Parathyroid adenoma (tissue), 2 donors: ENCODE measurements at regions not wholly inside any gene's neighbourhood (a gene's known extent, or its start where the extent isn't known, plus 50 kb on each side); places are given as distances from the start of the nearest gene placed in this dataset.

Experiments used
- H2AFZ ChIP-seq: fragments of 300-600 bp; sonication (generic); one replicate; pipeline ENCODE4 v1.7.0; 2017; ENCODE audit warnings: antibody characterized with exemption, mild to moderate bottlenecking
- H3K27ac ChIP-seq: fragments of 300-600 bp; sonication (generic); one replicate; pipeline ENCODE4 v1.7.0; 2017
- H3K27me3 ChIP-seq: fragments of 300-600 bp; sonication (generic); one replicate; pipeline ENCODE4 v1.7.0; 2017; ENCODE audit warnings: low read length; ENCODE audit not compliant: control insufficient read depth, insufficient read depth
- H3K36me3 ChIP-seq: fragments of 300-600 bp; sonication (generic); one replicate; pipeline ENCODE4 v1.7.0; 2017; ENCODE audit warnings: low read length; ENCODE audit not compliant: control insufficient read depth, insufficient read depth
- H3K4me1 ChIP-seq: fragments of 300-600 bp; sonication (generic); one replicate; pipeline ENCODE4 v1.7.0; 2017; ENCODE audit warnings: control low read depth
- H3K4me2 ChIP-seq: fragments of 300-600 bp; sonication (generic); one replicate; pipeline ENCODE4 v1.7.0; 2017; ENCODE audit warnings: low read length
- H3K4me3 ChIP-seq: fragments of 300-600 bp; sonication (generic); one replicate; pipeline ENCODE4 v1.7.0; 2017; ENCODE audit warnings: low read depth, low read length
- H3K79me2 ChIP-seq: fragments of 300-600 bp; sonication (generic); one replicate; pipeline ENCODE4 v1.7.0; 2017; ENCODE audit warnings: control low read depth
- H3K9ac ChIP-seq: fragments of 300-600 bp; sonication (generic); one replicate; pipeline ENCODE4 v1.7.0; 2017; ENCODE audit warnings: mild to moderate bottlenecking
- H3K9me3 ChIP-seq: fragments of 300-600 bp; sonication (generic); one replicate; pipeline ENCODE4 v1.7.0; 2017; ENCODE audit warnings: low read length; ENCODE audit not compliant: control insufficient read depth
- TF ChIP-seq, protein P1 (sequence below): fragments of 300-600 bp; sonication (generic); IDR thresholded peaks from one replicate; pipeline ENCODE4 v1.7.0; 2017; ENCODE audit warnings: antibody characterized with exemption, mild to moderate bottlenecking
- donor health status: primary hyperparathyroidism.

DNA sequence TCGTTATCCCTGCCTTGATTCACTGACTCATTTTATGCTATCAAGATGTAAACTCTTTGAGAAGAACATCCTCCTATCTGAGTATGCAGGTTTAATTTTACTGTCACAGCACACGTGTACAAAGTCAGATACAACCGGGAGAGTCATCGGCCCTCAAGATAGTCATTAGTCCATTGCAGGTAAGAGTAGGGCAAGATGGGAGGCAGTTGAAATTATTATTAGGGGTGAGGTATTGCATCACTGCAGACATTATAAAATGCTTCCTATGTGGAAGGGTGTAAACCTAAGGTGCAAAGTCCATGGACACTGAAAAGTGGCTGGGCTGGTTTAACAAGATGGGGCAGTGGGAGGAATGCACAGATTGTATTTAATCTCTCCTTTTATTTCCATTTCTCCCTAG, 113.7 kb downstream of the ARL4A start:
- Histone ChIP-seq H3K36me3 (no peaks in the 10 kb centered on the region), H3K4me2 (no peak overlapping the region), H3K79me2 (no peaks in the 10 kb centered on the region), H3K27me3 (no peaks in the 10 kb centered on the region), H3K9me3 (no peaks in the 10 kb centered on the region), H3K9ac (no peak overlapping the region), H2AFZ (no peak overlapping the region), H3K4me3 (no peak overlapping the region), H3K4me1 (no peaks in the 10 kb centered on the region), H3K27ac (no peak overlapping the region)
- TF ChIP-seq, protein P1, sequence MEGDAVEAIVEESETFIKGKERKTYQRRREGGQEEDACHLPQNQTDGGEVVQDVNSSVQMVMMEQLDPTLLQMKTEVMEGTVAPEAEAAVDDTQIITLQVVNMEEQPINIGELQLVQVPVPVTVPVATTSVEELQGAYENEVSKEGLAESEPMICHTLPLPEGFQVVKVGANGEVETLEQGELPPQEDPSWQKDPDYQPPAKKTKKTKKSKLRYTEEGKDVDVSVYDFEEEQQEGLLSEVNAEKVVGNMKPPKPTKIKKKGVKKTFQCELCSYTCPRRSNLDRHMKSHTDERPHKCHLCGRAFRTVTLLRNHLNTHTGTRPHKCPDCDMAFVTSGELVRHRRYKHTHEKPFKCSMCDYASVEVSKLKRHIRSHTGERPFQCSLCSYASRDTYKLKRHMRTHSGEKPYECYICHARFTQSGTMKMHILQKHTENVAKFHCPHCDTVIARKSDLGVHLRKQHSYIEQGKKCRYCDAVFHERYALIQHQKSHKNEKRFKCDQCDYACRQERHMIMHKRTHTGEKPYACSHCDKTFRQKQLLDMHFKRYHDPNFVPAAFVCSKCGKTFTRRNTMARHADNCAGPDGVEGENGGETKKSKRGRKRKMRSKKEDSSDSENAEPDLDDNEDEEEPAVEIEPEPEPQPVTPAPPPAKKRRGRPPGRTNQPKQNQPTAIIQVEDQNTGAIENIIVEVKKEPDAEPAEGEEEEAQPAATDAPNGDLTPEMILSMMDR = no peak

DNA sequence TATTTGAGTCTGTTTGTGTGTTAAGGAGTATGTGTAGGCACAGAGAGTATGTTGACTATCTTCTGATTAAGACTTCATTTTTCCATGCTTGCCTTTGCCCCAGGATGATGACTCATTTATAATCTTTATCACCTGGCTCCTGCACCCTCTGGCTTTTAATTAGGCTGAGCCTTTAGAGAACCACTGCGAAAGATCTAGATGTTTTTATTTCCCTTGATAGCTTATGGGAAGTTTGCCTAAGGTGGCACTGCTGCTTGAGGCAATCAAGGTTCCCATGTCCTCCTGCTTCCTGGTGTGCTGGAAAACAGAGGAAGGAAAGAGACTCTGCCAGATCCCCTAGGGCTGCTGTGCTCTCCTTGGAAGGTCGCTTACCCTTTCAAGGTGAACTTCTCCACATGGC, 114.6 kb downstream of the ARL4A start:
- Histone ChIP-seq H3K4me1 (no peaks in the 10 kb centered on the region), H3K27me3 (no peaks in the 10 kb centered on the region), H3K9ac (no peak overlapping the region), H2AFZ (no peak overlapping the region), H3K4me3 (no peak overlapping the region), H3K9me3 (no peaks in the 10 kb centered on the region), H3K79me2 (no peaks in the 10 kb centered on the region), H3K4me2 (no peak overlapping the region), H3K27ac (no peak overlapping the region), H3K36me3 (no peaks in the 10 kb centered on the region)
- TF ChIP-seq, protein P1 = no peak

DNA sequence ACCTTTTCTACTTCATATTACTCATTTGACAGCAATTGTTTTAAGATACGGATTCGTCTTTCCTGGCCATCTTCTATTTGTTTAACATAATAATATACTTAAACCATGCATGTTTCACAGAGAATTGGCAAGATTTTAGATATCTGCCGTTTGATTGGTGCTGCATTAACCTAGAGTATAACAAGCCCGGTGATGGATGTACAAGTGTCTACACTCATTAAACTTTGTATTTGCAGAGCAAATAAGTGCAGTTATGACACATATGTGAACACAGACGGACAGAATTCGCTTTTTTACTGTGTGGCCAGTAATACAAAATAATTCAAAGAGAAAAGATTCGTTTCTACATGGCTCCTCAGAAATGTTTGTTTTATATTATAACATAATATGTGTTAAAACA, 116.1 kb downstream of the ARL4A start:
- Histone ChIP-seq H3K9ac (no peak overlapping the region), H3K27ac (no peak overlapping the region), H3K79me2 (no peaks in the 10 kb centered on the region), H3K36me3 (no peaks in the 10 kb centered on the region), H3K27me3 (no peaks in the 10 kb centered on the region), H2AFZ (no peak overlapping the region), H3K4me2 (no peak overlapping the region), H3K4me3 (no peak overlapping the region), H3K4me1 (no peaks in the 10 kb centered on the region), H3K9me3 (no peaks in the 10 kb centered on the region)
- TF ChIP-seq, protein P1 = no peak

DNA sequence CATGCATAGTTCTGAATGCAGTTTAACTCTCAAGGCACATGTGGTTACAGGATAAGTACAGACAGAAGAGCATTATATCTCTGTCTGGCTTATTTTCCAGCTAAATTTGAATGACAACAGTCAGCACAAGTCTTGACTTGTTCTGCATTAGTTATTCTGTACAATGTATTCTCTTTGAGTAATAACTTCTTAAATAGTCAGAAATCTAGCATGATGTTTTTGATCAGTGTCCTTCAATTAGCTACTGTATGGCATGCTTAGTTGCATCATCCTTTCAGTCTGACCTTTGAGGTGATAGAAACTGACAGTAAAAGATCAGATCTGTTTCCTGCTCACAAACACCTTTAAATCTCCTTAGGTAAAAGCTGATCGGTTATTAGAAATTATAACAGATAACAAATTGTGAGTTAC, 118.1 kb downstream of the ARL4A start:
- no peaks in the 10 kb centered on the region for H3K9me3 ChIP-seq
- no peak overlapping the region for H3K4me3 ChIP-seq
- H3K79me2 ChIP-seq = no peaks in the 10 kb centered on the region
- no peak overlapping the region for H2AFZ ChIP-seq
- TF ChIP-seq, protein P1 = no peak
- no peaks in the 10 kb centered on the region for H3K36me3 ChIP-seq
- H3K27ac ChIP-seq = no peak overlapping the region
- H3K4me1 ChIP-seq = no peaks in the 10 kb centered on the region
- H3K4me2 ChIP-seq = no peak overlapping the region
- no peaks in the 10 kb centered on the region for H3K27me3 ChIP-seq
- no peak overlapping the region for H3K9ac ChIP-seq

DNA sequence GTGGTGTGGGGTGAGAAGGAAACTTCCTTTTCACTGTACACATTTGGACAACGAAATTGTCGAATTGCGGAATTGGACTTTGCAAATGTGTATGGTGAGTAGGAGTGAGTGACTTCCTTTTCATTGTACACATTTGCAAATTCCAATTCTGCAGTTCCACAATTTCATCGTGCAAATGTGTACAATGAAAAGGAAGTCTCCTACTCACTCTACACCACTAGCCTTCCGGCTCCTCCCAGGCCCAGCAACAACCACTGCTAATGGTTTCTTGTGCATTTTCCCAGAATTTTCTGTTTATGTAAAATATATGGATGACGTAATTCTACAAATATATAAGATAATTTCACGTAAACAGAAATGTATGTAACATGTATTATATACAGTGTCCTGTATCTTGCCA, 118.5 kb downstream of the ARL4A start:
- no peaks in the 10 kb centered on the region for H3K27me3 ChIP-seq
- H3K4me2 ChIP-seq = no peak overlapping the region
- no peak overlapping the region for H3K9ac ChIP-seq
- no peaks in the 10 kb centered on the region for H3K79me2 ChIP-seq
- no peak overlapping the region for H2AFZ ChIP-seq
- no peak overlapping the region for H3K4me3 ChIP-seq
- no peak overlapping the region for H3K27ac ChIP-seq
- no peaks in the 10 kb centered on the region for H3K9me3 ChIP-seq
- TF ChIP-seq, protein P1 = no peak
- no peaks in the 10 kb centered on the region for H3K36me3 ChIP-seq
- no peaks in the 10 kb centered on the region for H3K4me1 ChIP-seq
